ENCODE measurements at regions not wholly inside any gene's neighbourhood (a gene's known extent, or its start where the extent isn't known, plus 50 kb on each side); places are given as distances from the start of the nearest gene placed in this dataset.
A peak's percentile ranks its signal among the peaks of the same experiment; 100 is the strongest.

- Histone ChIP-seq H3K4me2 (ENCODE audit: extremely low read depth, insufficient read depth, low read length) (no peak overlapping the region), H2AFZ (ENCODE audit: low read length) (no peak overlapping the region), H3K4me1 (ENCODE audit: control insufficient read depth, extremely low read depth, insufficient read depth, low read length) (no peaks in the 10 kb centered on the region), H4K20me1 (ENCODE audit: control insufficient read depth, extremely low read depth, insufficient read depth, low read length) (no peaks in the 10 kb centered on the region), H3K9me3 (ENCODE audit: control insufficient read depth, insufficient read depth, low read depth, low read length) (no peaks in the 10 kb centered on the region), H3K36me3 (ENCODE audit: control insufficient read depth, insufficient read depth, low read length) (no peaks in the 10 kb centered on the region), H3K4me3 (replicated peaks in 1 of 4; ENCODE audit: control extremely low read depth in 1 of 4, insufficient read depth in 1 of 4, low read depth in 3 of 4, low read length in 4 of 4) (no peak overlapping the region), H3K27me3 (ENCODE audit: control insufficient read depth, insufficient read depth, low read length) (no peaks in the 10 kb centered on the region), H3K27ac (ENCODE audit: insufficient read depth, low read length) (no peak overlapping the region), H3K9ac (ENCODE audit: insufficient read depth, low read length) (no peak overlapping the region), H3K79me2 (ENCODE audit: control insufficient read depth, insufficient read depth, low read length) (no peaks in the 10 kb centered on the region)
- TF ChIP-seq CTCF (conservative IDR thresholded peaks at IDR 0.05 in 1 of 2, IDR thresholded peaks at IDR 0.05 in 1 of 2; ENCODE audit: low read depth in 1 of 2, low read length in 2 of 2) = no peak
- TF ChIP-seq EZH2 (IDR thresholded peaks at IDR 0.05; ENCODE audit: low read length, missing control alignments) = no peak
- DNase-seq (ENCODE audit: low read depth in 2 of 2) = no peak
Observed at GRCh38 chr5:126720369-126720768, 56.6 kb upstream of the LMNB1 start.

- TF ChIP-seq CTCF (conservative IDR thresholded peaks at IDR 0.05 in 1 of 2, IDR thresholded peaks at IDR 0.05 in 1 of 2; ENCODE audit: low read depth in 1 of 2, low read length in 2 of 2) (no peak), EZH2 (IDR thresholded peaks at IDR 0.05; ENCODE audit: low read length, missing control alignments) (no peak)
- Histone ChIP-seq H3K9ac (ENCODE audit: insufficient read depth, low read length) (no peak overlapping the region), H2AFZ (ENCODE audit: low read length) (no peak overlapping the region), H3K4me1 (ENCODE audit: control insufficient read depth, extremely low read depth, insufficient read depth, low read length) (no peaks in the 10 kb centered on the region), H3K9me3 (ENCODE audit: control insufficient read depth, insufficient read depth, low read depth, low read length) (no peaks in the 10 kb centered on the region), H3K27me3 (ENCODE audit: control insufficient read depth, insufficient read depth, low read length) (no peaks in the 10 kb centered on the region), H3K36me3 (ENCODE audit: control insufficient read depth, insufficient read depth, low read length) (no peaks in the 10 kb centered on the region), H3K4me3 (replicated peaks in 1 of 4; ENCODE audit: control extremely low read depth in 1 of 4, insufficient read depth in 1 of 4, low read depth in 3 of 4, low read length in 4 of 4) (no peak overlapping the region), H3K79me2 (ENCODE audit: control insufficient read depth, insufficient read depth, low read length) (no peaks in the 10 kb centered on the region), H3K4me2 (ENCODE audit: extremely low read depth, insufficient read depth, low read length) (no peak overlapping the region), H4K20me1 (ENCODE audit: control insufficient read depth, extremely low read depth, insufficient read depth, low read length) (no peaks in the 10 kb centered on the region), H3K27ac (ENCODE audit: insufficient read depth, low read length) (no peak overlapping the region)
- peak in 1 of 2 donors; percentile 9 for DNase-seq (ENCODE audit: low read depth in 2 of 2)
Observed at GRCh38 chr5:126723643-126724042, 53.3 kb upstream of the LMNB1 start.

Data from fibroblast of lung (primary cell).